Hepatocyte (in vitro differentiated cells): ENCODE measurements at regions not wholly inside any gene's neighbourhood (a gene's known extent, or its start where the extent isn't known, plus 50 kb on each side); places are given as distances from the start of the nearest gene placed in this dataset.
"Not testable (repeated sequence)": the region's sequence is repeated elsewhere in the genome, so short reads cannot be mapped to it uniquely, and the experiment has no call there.

Experiments used
- CTCF ChIP-seq: fragments of 200-600 bp; sonication (generic); IDR thresholded peaks from 2 replicates; pipeline ENCODE4 v1.5.1; 2016; ENCODE audit warnings: antibody characterized with exemption, mild to moderate bottlenecking; ENCODE audit not compliant: poor library complexity
- EZH2 ChIP-seq: fragments of 200-600 bp; sonication (generic); IDR thresholded peaks from 2 replicates; pipeline ENCODE4 v1.6.1; 2016; ENCODE audit warnings: antibody characterized with exemption, mild to moderate bottlenecking, borderline replicate concordance

- TF ChIP-seq CTCF, EZH2: not testable (repeated sequence)
Measured at GRCh38 chr18:2166876-2167275, 404.4 kb downstream of the METTL4 start.
